GM21619 (cell line): ENCODE measurements at regions not wholly inside any gene's neighbourhood (a gene's known extent, or its start where the extent isn't known, plus 50 kb on each side); places are given as distances from the start of the nearest gene placed in this dataset.

Source experiments
- ATAC-seq: cut with Tn5 transposase; IDR thresholded peaks from one replicate; pipeline ENCODE4 v1.9.1; 2021; ENCODE audit not compliant: unreplicated experiment

DNA sequence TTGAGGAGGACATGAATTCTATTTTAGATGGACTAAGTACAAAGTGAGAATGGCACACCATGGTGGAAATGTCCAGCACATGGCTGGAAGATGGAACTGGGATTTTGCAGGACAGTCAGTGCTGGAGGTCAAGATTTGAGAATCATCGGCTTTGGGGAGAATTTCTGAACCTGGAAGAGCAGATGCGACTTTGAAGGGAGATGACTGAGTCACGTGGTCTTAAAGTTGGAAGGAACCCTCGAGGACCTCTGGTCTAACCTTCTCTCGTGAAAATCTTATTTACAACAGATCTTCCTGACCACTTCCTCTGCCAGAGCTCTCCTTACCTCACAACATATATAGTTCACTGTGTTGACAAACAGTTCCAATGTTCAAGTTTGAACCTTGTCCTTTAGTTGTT is 415.4 kb downstream of the ATP23 start:
- no peak for ATAC-seq

GRCh38 chr12:58357511-58357910 is 416.1 kb downstream of the ATP23 start:
- no peak for ATAC-seq

DNA sequence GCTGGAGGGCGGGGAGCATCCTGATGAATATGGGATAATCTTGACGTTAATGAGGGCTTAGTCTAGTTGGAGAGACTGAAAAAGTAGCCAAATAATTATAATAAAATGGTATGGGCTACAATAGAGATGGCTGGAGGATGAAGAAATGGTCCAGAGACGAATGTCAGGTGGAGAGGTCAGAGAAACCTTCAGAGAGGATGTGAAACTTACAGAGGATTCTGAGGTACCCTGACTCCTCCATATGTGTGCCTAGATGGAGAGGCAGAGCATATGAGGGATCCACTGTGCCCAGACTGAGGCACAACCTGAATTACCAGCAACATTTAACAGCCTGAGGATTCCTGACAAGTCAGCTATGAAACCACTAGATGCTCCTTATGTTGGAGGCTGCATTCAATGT is 417.0 kb downstream of the ATP23 start:
- no peak for ATAC-seq

GRCh38 chr12:58359084-58359483 is 417.7 kb downstream of the ATP23 start:
- no peak for ATAC-seq

DNA sequence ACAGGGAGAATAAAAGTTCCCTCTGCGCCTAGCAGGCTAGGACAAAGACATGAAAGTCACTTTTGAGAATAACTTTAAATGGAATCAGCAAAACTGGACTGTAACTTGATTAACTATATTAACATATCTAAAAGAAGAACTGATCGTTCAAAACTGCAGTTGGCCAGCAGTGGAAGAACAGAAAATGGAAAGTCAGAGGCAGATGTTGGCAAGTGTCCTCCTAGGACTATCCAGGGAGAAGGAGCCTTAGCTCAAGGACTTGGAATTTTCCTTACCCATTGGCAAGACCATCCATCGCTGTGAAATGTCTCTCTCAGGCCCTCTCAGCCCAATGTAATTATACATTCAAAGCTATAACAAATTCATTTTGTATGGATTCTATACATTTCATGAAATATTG is 419.7 kb downstream of the ATP23 start:
- no peak for ATAC-seq

DNA sequence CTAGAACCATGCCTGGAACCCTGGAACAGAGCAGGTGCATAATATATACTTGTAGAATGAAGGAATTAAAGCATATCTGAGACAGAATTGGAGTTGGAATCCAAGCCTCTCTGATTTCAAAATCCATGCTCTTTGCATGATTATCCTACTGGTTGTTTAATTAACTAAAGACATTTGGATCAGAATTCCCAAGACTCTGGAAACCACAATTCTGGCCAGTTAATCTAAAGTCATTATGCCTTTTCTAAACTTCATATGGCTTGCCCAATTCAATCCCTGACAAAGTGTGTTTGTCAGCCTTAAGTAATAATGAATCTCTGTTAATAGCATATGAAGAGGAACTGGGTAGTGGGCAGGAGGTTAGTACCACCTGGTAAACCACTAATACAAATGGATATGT is 422.6 kb downstream of the ATP23 start:
- no peak for ATAC-seq

DNA sequence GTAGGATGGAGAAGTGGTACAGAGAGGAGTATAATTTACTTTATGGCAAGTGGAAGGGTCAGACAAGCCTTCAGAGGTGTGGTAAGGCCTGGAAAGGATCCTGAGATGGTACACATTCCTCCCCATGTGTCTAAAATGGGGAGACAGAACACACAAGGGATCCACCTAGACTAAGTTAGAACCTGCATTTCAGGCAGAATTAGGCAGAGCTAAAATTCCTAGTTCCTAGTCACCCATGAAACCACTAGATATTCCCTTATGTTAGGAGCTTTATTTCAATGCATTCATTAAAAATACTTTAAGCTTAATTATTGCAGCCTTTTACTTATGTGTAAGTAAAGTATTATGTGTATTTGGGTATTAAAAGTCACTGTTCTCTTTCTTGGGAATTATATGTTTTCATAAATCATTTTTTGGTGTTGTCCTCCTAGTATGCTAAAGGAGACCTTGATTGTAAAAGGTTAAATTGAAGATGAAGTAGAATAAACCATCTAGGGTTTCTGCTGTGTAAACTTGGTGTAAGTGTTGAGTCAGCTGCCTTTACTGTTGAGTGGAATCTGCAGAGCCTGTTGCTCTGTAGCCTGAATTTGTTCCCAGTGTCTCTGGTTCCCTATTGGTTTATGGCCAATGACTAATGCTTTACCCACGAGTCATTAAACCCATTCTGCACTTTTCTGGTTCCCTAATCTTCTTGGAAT is 423.2 kb downstream of the ATP23 start:
- no peak for ATAC-seq

DNA sequence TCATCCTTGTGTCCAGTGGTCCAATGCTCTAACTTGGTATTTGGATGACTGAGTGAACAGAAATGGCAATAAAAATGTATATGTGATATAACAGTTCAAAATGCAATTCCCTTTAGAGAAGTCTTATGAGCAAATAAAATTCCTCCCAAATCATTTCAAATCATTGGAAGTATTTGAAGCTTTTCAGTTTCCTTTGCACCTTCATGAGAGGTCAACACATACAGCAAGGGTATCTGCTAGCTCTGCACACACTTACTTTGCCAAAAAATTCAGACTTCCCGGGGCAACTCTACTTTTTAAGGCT is 423.7 kb downstream of the ATP23 start:
- no peak for ATAC-seq

DNA sequence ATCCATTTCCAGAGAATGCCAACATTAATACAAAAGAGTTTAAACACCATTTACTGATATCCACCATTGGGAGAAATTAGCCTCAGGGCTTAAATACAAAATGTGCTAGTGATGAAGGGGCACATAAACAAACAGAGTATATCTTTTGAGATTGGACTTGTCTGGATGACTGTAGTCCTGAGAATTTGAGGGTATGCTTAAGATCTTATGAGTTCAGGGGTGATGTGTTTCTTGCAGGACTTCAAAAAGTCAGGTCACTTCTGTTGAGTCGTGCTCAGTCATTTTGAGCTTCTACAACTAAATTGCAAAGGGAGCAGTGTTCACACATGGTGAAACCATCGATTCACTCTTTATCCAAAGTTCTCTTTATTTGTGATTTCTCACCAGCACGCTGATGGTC is 425.7 kb downstream of the ATP23 start:
- no peak for ATAC-seq

DNA sequence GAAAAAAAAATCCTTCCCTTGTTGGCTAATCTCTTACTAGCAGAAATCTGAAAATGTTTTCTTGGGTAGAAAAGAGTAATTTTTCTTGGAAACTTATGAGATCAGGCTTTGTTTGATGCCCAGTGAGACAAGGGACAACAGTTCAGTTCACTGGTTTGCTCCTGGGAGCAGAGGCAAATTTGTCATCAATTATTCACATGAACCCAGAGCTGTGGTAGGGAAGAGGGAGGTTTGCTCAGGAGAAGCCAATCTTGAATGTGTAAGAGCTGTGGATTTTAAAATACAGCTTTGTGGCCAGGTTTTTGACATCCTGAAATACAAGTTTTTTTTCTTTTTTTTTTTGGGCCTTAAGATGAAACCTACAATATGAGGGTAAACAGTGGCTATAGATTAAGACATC is 426.6 kb downstream of the ATP23 start:
- ATAC-seq: no peak

DNA sequence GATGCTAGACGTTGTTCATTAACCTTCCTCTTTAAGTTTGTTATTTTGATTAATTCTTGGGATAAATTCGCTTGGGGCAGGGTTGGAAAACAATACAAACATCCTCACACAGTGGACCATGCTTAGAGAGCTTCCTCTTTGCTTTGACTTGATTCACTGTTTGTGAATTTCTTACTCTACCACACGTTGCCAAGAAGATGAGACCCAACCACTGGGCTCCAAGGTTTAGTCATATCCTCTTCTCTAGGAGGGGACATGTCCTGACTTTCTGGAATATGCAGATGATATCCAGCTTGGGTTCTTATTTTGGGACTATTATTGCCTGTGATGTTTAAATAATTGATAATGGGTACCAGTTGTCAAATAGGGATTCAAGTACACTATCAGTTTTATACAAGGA is 428.2 kb downstream of the ATP23 start:
- ATAC-seq: no peak

DNA sequence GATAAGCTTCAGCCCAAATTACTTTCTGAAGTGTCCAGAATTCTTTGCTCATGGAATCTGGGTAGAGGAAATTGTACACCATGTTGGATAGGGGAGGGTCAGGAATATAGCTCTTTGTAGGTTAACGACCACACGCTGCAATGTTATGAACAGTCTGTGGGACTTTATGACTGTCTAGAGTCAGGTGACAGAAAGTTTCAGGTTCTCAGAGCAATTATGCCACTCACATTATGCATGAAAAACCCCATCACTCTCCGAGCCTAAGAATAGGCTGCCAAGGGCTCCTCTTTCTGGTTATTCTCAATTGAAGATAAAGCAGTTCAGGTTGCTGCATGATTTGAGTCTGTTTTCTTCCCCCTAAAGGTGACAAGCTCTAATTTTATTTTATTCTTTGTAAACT is 430.9 kb downstream of the ATP23 start:
- ATAC-seq: peak; percentile 94

- no peak for ATAC-seq
Measured at GRCh38 chr12:58378028-58378427, 436.7 kb downstream of the ATP23 start.

GRCh38 chr12:58381546-58381945 is 440.2 kb downstream of the ATP23 start:
- no peak for ATAC-seq

DNA sequence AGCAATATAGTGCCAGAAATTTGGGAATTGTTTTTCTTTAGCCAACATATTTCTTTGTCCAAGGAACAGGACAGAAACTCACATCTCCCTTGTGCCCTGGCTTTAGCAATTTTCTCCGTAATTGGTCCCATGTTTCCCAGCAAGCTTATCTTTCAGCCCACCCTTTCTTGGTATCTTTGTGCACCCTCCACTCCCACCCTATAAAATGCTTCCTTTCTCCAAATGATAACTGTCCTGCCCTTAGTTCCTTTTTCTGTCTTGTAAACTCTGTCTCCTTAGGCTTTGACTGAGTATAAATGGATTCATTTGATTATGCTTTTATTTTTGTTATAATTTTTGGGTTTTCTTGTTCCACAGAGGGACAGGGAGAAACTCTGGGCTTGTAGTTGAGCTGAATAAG is 442.8 kb downstream of the ATP23 start:
- ATAC-seq: no peak

- ATAC-seq: no peak
Measured at GRCh38 chr12:58386136-58386535, 444.8 kb downstream of the ATP23 start.

DNA sequence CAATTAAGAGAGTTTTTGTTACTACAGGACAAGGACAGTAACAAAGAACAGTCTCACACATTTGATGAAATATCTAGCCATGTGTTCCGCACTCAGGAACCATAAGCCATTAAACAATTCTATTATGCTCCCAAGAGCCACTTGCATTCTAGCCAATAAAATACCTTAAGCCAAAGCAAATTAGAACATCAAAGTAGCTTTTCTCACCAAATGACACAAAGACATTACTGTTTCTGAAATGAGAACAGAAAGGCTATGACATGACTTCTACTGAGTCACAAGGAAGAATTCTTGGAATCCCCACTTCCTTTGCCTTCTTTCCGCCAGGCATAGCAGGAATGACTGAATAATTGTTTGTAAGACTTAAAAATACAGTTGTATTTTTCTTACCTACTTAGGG is 445.8 kb downstream of the ATP23 start:
- ATAC-seq: no peak

DNA sequence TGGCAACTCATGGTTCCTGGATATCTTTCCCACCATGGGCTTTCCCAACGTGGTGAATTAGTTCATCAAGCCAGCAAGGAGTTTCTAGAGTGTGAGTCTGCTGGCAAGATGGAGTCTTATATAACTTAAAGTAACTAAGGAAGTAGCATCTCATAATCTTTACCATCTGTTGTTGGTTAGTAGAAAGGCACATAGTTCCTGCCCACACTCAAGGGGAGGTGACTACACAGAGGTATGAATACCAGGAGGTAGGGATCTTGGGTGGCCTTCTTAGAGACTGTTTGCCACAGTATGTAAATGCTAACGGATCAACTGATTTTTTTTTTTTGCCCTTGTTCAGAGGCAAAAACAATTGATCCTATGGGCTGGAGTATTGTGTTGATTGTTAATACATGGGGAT is 446.9 kb downstream of the ATP23 start:
- no peak for ATAC-seq

DNA sequence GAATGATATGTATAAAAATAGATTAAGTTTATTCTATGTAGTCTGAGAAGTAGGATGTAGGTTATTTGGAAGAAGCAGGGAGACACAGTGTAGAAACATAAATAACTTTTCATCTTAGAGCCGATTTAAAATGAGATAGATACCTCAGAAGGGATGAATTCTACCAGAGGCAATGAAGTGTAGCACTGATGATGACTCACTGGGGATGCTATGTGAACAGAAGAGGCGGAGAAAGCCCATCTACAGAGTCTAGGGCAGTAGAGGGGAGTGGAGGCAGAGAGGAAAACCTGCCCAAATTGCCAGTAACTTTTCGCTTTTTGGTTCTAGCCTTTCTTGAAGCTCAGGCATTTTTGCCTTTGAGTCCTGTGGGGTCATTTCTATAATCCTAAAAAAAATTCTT is 451.8 kb downstream of the ATP23 start:
- no peak for ATAC-seq

GRCh38 chr12:58395056-58395455 is 453.7 kb downstream of the ATP23 start:
- no peak for ATAC-seq

DNA sequence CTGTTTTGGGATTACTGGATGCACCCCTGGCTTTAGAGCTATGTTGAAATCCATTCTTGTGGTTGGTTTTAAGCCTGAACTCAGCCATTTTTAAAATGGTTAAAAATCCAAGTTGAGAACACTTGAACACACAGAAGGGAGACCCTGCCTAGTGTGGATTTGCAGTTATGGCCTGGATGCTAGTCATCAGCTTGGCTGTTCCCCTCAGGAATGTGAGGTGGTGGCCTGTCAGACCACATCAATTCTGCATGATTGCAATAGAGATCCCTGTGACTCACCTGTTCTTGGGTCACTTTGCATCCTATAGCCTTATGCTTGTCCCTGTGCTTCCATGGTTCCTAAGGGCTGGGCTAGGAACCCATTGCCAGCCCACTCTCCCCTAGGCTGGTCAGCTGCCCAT is 454.1 kb downstream of the ATP23 start:
- no peak for ATAC-seq

DNA sequence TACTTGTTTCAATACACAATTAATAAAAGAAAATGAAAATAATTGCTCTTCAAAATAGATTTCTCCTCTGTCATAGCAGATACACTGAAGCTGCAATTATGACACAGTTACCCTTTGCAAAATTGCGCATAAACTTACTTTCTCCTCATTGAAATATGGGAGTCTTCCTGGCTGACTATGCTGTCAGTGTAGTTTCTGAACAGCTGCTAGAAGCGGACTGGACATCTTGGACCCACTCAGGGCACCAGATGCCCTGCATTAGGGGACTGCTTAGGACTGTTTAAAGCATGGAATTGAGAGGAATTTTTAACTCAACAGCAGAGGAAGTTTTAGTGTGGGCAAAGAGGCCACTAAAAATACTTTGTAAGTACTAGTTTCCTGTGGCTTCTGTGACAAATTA is 454.9 kb downstream of the ATP23 start:
- no peak for ATAC-seq

- ATAC-seq: no peak
Measured at GRCh38 chr12:58405363-58405762, 464.0 kb downstream of the ATP23 start.

DNA sequence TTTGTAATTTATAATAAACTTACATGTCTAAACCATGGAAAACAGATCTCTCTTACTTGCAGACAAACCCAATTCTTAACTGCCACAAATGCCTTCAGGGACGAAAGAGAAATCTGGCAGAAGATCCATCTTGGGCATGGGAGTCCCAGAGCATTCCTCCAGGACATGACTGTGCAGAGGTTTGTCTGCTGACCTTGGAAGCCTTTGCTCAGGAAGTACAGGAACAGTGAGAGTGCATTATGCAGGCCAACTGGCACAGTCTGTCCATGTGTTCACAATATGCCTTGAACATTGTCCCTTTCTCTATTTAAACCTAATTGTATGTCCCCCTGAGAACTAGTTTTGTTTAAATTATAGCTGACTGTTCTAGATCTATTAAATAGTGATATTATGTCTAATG is 467.1 kb downstream of the ATP23 start:
- ATAC-seq: no peak
